ENCODE measurements at regions not wholly inside any gene's neighbourhood (a gene's known extent, or its start where the extent isn't known, plus 50 kb on each side); places are given as distances from the start of the nearest gene placed in this dataset.

GRCh38 chr10:7478727-7479457 lies 68.1 kb upstream of the SFMBT2 start:
- no peak for DNase-seq (ENCODE audit: low read depth in 2 of 2)

DNA sequence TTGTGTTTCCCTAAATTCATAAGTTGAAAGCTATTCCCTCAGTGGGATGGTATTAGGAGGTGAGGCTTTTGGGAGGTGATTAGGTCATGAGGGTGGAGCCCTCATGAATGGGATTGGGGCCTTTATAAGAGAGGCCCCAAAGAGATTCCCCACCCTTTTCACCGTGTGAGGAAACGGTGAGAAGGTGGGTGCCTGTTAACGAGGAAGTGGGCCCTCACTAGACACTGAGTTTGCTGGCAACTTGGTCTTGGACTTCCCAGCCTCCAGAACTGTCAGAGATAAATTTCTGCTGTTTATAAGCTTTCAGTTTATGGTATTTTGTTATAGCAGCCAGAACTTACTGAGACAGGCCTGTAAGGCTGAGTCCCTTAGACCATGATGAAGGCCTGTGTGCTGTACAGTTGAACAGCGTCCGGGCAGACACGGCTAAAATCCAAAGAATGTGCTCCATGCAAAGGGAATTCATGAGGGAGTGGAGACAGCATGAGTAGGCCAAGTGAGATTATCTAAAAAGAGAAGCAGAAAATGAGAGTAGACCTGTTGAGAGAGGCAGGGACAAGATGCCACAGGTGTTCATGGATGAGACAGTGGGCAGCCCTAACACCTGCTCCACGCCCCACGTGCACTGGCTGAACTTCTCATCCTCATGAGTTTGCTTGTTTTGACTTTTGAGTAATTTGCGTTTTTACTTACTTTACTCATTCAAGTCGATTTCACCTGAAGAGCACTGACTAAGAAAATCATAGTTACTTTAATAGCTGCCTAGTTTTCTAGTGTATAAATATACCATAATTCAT lies 66.9 kb upstream of the SFMBT2 start:
- DNase-seq (ENCODE audit: low read depth in 2 of 2): no peak

DNA sequence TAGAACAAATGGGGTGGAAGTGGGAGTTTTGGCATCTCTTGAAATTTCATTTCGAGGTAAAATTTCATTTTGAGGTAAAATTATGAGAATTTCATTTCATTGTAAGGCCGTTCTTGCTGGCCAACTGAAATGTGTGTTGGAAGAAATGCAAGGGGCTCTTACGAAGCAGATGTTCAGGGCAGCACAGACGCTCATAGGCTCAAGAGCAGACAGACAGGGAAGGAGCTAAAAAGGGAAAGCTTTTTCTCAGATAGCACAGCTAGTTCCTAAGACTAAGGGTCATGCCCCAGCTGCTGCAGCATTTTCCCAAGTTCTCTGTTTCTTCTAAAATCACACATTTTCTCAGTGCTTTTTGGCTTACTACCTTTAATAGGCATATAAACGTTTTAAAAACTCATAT lies 65.1 kb upstream of the SFMBT2 start:
- DNase-seq (ENCODE audit: low read depth in 2 of 2): no peak

DNA sequence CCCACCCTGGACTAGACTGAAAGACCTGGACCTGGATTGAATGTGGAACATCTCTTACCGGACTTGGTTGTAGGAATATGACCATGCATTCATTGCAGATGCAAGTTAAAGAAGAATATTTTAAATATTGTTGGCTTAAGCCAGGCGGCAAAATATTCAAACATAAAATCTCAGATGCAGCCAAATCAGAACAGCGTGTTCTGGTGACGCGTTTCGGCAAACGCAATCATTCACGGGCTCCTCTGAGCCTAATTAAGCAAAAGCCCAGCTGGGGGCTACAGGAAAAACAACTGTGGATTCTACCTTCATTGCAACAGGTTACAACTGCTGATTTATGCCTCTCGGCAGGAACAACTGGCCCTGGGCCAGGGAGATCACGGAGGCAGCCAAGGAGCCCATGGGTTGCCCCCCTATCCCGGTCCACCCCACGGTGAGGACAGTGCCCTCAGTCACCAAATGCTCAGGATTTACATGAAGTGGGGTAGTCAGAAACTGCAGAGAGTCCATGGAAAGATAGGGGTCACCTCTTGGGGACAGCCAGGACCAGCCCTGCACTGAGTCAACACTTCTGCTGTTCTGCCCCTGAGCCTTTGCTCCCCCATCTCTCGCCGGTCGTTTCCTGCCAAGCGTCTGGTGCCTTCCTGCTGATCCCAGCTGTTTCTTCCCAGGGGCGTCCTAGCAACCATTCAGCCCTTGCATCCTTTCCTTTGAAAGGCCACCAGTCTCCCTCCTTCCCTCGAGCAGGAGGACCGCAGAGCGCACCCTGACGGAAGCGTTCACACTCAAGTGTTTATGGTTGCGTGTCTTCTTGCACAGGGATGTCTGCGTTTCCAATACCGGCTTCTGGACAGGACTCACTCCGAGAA lies 64.4 kb upstream of the SFMBT2 start:
- DNase-seq (ENCODE audit: low read depth in 2 of 2): no peak

GRCh38 chr10:7474388-7474787 lies 63.6 kb upstream of the SFMBT2 start:
- DNase-seq (ENCODE audit: low read depth in 2 of 2): no peak

DNA sequence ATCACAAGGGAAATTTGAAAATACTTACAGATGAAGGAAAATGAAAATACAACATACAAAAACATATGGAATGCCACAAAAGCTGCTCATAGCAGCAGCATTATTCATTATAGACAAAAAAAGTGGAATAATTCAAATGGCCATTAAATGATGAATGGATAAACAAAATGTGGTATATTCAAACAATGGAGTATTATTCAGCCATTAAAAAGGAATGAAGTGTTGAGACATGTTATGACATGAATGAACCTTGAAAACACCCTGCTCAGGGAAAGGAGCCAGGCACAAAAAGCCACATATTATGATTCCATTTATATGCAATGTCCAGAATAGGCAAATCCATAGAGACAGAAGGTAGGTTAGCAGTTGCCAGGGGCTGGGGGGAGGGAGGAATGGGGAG lies 62.6 kb upstream of the SFMBT2 start:
- DNase-seq (ENCODE audit: low read depth in 2 of 2): no peak

GRCh38 chr10:7471720-7472367 lies 61.0 kb upstream of the SFMBT2 start:
- DNase-seq (ENCODE audit: low read depth in 2 of 2): no peak

GRCh38 chr10:7470371-7470770 lies 59.5 kb upstream of the SFMBT2 start:
- no peak for DNase-seq (ENCODE audit: low read depth in 2 of 2)

DNA sequence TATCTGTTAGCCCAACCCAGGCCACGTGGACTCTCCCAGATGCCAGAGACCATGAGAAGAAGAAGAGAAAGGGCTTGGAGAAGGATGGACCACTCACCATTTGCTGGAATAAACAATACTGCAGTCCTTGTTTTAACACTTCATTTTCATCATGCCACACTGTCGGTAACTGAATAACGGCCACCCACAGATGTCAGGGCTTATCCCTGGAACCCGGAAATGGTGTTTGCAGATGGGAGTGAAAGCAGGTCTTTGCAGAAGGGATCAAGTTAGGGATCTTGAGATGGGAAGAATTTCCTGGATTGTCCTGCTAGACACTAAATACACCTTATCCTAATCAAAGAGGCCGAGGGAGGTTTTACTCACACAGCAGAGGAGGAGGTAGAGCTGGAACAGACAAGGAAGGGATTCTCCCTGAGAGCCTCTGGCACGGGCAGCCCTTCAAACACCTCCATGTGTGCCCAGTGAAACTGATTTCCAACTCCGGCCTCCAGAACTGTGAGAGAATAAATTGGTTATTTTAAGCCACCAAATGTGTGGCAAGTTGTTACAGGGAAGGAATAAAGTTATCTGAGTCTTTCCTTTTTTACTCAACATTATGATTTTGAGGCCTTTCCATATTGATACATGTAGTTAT lies 56.3 kb upstream of the SFMBT2 start:
- DNase-seq (ENCODE audit: low read depth in 2 of 2): no peak

DNA sequence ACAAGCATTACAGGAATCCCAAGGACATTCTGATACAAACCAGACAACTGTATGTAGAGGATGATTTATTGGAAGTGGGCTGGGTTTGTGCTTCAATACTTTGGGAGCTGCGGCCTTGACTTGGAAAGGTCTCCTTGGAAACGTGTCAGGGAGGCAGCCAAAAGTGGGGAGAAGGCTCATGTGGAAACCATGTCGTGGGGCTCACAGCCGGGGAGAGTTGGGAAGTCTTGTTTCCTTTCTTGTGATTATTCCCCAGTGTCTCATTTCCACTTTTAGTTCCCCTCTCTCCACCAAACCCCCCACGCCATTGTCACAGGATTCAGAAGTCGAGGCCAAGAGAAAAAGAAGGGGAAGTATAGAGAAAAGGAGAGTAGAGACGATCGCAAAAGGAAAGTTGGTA lies 53.9 kb upstream of the SFMBT2 start:
- DNase-seq (ENCODE audit: low read depth in 2 of 2): no peak
